Caco-2 (cell line): ENCODE measurements at regions not wholly inside any gene's neighbourhood (a gene's known extent, or its start where the extent isn't known, plus 50 kb on each side); places are given as distances from the start of the nearest gene placed in this dataset.

Source experiments
- BruUV-seq: library from RNA; stranded (reverse); fragments of 400-500 nt; replicated peaks from 2 replicates; lab custom pipeline; 2021; lab: Mats Ljungman, UMichigan
- CTCF ChIA-PET: fragments of 300-600 bp; sonication (Branson Sonifier 250); formaldehyde crosslinking; loops from one replicate; lab custom pipeline; 2022; ENCODE audit warnings: antibody characterized with exemption; lab: Charles Lee
- POLR2A ChIA-PET: fragments of 300-600 bp; sonication (Branson Sonifier 250); formaldehyde crosslinking; loops from one replicate; lab custom pipeline; 2022; ENCODE audit warnings: antibody characterized with exemption; lab: Charles Lee
- DNase-seq, 2 experiments: peaks; one replicate each; pipeline versions ENCODE4 v3.0.0 to v3.0.0-alpha.2; 2020 to 2022
- H3K27me3 ChIP-seq: replicated peaks from 2 replicates; pipeline ENCODE4 v1.6.0; 2011; ENCODE audit warnings: low read length; ENCODE audit not compliant: control insufficient read depth, insufficient read depth
- H3K36me3 ChIP-seq: 2 replicates; pipeline ENCODE4 v1.5.1; 2011; ENCODE audit warnings: low read length; ENCODE audit not compliant: control insufficient read depth, insufficient read depth
- H3K4me1 ChIP-seq: fragments of 250-450 bp; sonication (Bioruptor Pico); 2 replicates; pipeline ENCODE4 v1.5.1; 2020; ENCODE audit warnings: mild to moderate bottlenecking
- H3K4me3 ChIP-seq: 2 replicates; pipeline ENCODE4 v1.5.1; 2011; ENCODE audit warnings: low read depth, mild to moderate bottlenecking, control low read depth, low read length
- H3K9me3 ChIP-seq: fragments of 250-450 bp; sonication (Bioruptor Pico); 2 replicates; pipeline ENCODE4 v1.5.1; 2020; ENCODE audit warnings: mild to moderate bottlenecking, moderate library complexity
- H3K27ac Mint-ChIP-seq: one replicate; pipeline ENCODE4 v1.8.0; 2022; ENCODE audit warnings: mixed read lengths; ENCODE audit not compliant: unreplicated experiment
- H3K27me3 Mint-ChIP-seq: one replicate; pipeline ENCODE4 v1.8.0; 2022; ENCODE audit warnings: mixed read lengths; ENCODE audit not compliant: insufficient read depth, unreplicated experiment
- H3K36me3 Mint-ChIP-seq: one replicate; pipeline ENCODE4 v1.8.0; 2022; ENCODE audit warnings: mild to moderate bottlenecking, mixed read lengths; ENCODE audit not compliant: insufficient read depth, unreplicated experiment
- H3K4me1 Mint-ChIP-seq: one replicate; pipeline ENCODE4 v1.8.0; 2022; ENCODE audit warnings: low read depth, mixed read lengths; ENCODE audit not compliant: unreplicated experiment
- H3K4me3 Mint-ChIP-seq: one replicate; pipeline ENCODE4 v1.8.0; 2022; ENCODE audit warnings: mild to moderate bottlenecking, moderate library complexity, mixed read lengths; ENCODE audit not compliant: unreplicated experiment
- H3K9me3 Mint-ChIP-seq: one replicate; pipeline ENCODE4 v1.8.0; 2022; ENCODE audit warnings: mixed read lengths; ENCODE audit not compliant: unreplicated experiment
- CTCF ChIP-seq, 2 experiments: fragments of 200-600 bp in 1 of 2; IDR thresholded peaks; 1 replicate in 1 of 2; 2 replicates in 1 of 2; pipeline versions ENCODE4 v1.5.1 to v1.8.0; 2011 to 2022; ENCODE audit warnings: antibody characterized with exemption in 1 of 2, control low read depth in 1 of 2, inconsistent platforms in 1 of 2, low read depth in 1 of 2, low read length in 1 of 2, mild to moderate bottlenecking in 1 of 2, moderate library complexity in 1 of 2; ENCODE audit not compliant: insufficient read depth in 1 of 2, severe bottlenecking in 1 of 2, unreplicated experiment in 1 of 2
- intact Hi-C: fragments of 100-400 bp; cut with micrococcal nuclease; formaldehyde crosslinking; loops from one replicate; pipeline ENCODE4 v1.10.0; 2022; ENCODE audit not compliant: unreplicated experiment

DNA sequence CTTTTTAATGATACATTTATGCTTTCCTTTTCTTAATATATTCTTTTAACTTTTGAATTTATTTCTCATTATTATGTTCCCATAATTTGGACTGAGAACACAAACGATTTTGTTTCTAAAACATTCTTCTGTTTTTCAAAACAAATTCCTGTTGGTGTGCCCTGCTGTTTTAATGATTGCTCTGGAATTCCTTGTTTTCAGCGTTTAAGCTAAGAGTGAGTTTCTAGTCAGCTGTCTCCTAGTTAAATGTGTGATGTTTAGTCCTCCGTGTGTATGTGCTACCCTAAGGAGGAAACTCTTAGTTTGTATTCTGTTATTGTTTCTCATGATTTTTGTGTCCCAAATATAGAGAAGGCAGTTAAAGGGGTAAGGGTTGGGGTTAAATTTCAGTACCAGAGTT lies 306.1 kb upstream of the RGS17 start:
- BruUV-seq: no TSS peak
- H3K27me3 Mint-ChIP-seq: no peaks in the 10 kb centered on the region
- H3K9me3 ChIP-seq: no peaks in the 10 kb centered on the region
- no peaks in the 10 kb centered on the region for H3K36me3 ChIP-seq
- ChIA-PET POLR2A (no interaction called here), CTCF (no interaction called here)
- H3K4me3 ChIP-seq: no peak overlapping the region
- no peaks in the 10 kb centered on the region for H3K36me3 Mint-ChIP-seq
- intact Hi-C loops: no loop called here
- H3K9me3 Mint-ChIP-seq: no peaks in the 10 kb centered on the region
- H3K4me3 Mint-ChIP-seq: no peak overlapping the region
- no peaks in the 10 kb centered on the region for H3K4me1 Mint-ChIP-seq
- no peaks in the 10 kb centered on the region for H3K27me3 ChIP-seq
- H3K27ac Mint-ChIP-seq: no peak overlapping the region
- TF ChIP-seq CTCF (IDR thresholded peaks at IDR 0.05; ENCODE audit: insufficient read depth in 1 of 2, low read depth in 1 of 2, low read length in 1 of 2, severe bottlenecking in 1 of 2, unreplicated experiment in 1 of 2): no peak
- no peak for DNase-seq
- H3K4me1 ChIP-seq: no peaks in the 10 kb centered on the region

DNA sequence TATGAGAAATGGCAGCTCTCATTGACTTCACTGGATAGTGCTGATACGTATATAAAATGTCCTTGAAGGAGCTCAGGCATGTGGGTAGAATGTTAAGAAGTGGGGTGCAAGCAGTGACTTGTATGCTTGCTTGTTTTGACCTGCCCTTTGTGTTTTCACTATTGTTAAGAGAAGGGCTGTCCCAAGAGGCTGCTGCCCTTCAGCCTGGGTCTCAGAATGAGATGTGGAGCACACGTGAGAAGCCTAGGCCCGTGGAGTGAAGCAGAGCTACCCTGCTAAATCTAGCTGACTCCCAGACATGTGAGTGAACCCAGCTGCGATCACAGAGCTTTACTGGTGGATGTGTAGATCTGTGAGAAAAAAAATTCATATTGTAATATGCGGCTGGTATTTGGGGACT lies 305.3 kb upstream of the RGS17 start:
- DNase-seq: no peak
- Histone ChIP-seq H3K36me3 (no peaks in the 10 kb centered on the region), H3K4me3 (no peak overlapping the region), H3K9me3 (no peaks in the 10 kb centered on the region), H3K27me3 (no peaks in the 10 kb centered on the region), H3K4me1 (no peaks in the 10 kb centered on the region)
- H3K27ac Mint-ChIP-seq: no peak overlapping the region
- no peaks in the 10 kb centered on the region for H3K36me3 Mint-ChIP-seq
- ChIA-PET POLR2A (no interaction called here), CTCF (interaction anchor here (0.7 kb wide), 1 partner anchor 52 kb away, joined by 3 read pairs; no protein-coding TSS in a partner anchor)
- intact Hi-C loops: no loop called here
- TF ChIP-seq CTCF (IDR thresholded peaks at IDR 0.05; ENCODE audit: insufficient read depth in 1 of 2, low read depth in 1 of 2, low read length in 1 of 2, severe bottlenecking in 1 of 2, unreplicated experiment in 1 of 2): no peak
- H3K4me1 Mint-ChIP-seq: no peaks in the 10 kb centered on the region
- H3K27me3 Mint-ChIP-seq: no peaks in the 10 kb centered on the region
- H3K9me3 Mint-ChIP-seq: no peaks in the 10 kb centered on the region
- no peak overlapping the region for H3K4me3 Mint-ChIP-seq
- no TSS peak for BruUV-seq

DNA sequence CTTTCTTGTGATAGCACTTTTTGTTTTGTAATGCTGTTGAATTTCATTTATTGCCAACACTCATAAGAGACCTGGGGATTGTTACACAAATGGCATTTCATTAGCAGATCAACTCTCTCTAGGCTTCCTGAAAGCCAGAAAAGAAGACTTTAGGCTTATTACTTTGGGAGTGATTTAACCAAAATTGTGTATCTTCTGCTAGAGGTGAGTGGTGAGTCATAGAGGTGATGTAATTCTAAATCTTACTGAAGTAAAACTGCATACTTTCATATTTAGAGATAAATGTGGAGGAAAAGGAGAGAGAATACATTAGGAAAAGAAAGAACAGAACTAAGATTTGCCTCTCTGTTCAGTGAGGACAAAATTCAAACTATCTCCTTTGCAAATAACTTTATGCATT lies 304.7 kb upstream of the RGS17 start:
- H3K36me3 ChIP-seq: no peaks in the 10 kb centered on the region
- no peak for DNase-seq
- intact Hi-C loops: no loop called here
- H3K4me3 Mint-ChIP-seq: no peak overlapping the region
- H3K27me3 ChIP-seq: no peaks in the 10 kb centered on the region
- H3K4me1 ChIP-seq: no peaks in the 10 kb centered on the region
- H3K9me3 ChIP-seq: no peaks in the 10 kb centered on the region
- BruUV-seq: no TSS peak
- TF ChIP-seq CTCF (IDR thresholded peaks at IDR 0.05; ENCODE audit: insufficient read depth in 1 of 2, low read depth in 1 of 2, low read length in 1 of 2, severe bottlenecking in 1 of 2, unreplicated experiment in 1 of 2): no peak
- no peaks in the 10 kb centered on the region for H3K4me1 Mint-ChIP-seq
- POLR2A ChIA-PET: no interaction called here
- CTCF ChIA-PET: interaction anchor here (0.7 kb wide), 1 partner anchor 52 kb away, joined by 3 read pairs; no protein-coding TSS in a partner anchor
- H3K27ac Mint-ChIP-seq: no peak overlapping the region
- no peak overlapping the region for H3K4me3 ChIP-seq
- no peaks in the 10 kb centered on the region for H3K36me3 Mint-ChIP-seq
- H3K9me3 Mint-ChIP-seq: no peaks in the 10 kb centered on the region
- H3K27me3 Mint-ChIP-seq: no peaks in the 10 kb centered on the region
